K562 (cell line): ENCODE measurements at regions not wholly inside any gene's neighbourhood (a gene's known extent, or its start where the extent isn't known, plus 50 kb on each side); places are given as distances from the start of the nearest gene placed in this dataset.

Experiments used
- ATAC-seq: fragments of 200-7000 bp; cut with Tn5 transposase; 3 replicates; pipeline ENCODE4 v1.9.1; 2020; ENCODE audit warnings: moderate library complexity
- BruUV-seq: library from RNA; stranded (reverse); fragments of 400-500 nt; replicated peaks from 2 replicates; lab custom pipeline; 2021; lab: Mats Ljungman, UMichigan
- CTCF ChIA-PET: fragments of 300-600 bp; formaldehyde crosslinking; extraction: SDS; loops from one replicate; lab custom pipeline; 2021; ENCODE audit warnings: low intra/inter-chr PET ratio; lab: Yijun Ruan, JAX
- POLR2A ChIA-PET: fragments of 300-600, 350-650 bp; sonication (Branson Sonifier 250); formaldehyde crosslinking; extraction: SDS; loops from one replicate; lab custom pipeline; 2021; ENCODE audit warnings: antibody characterized with exemption, inconsistent platforms; lab: Yijun Ruan, JAX
- DNase-seq, 4 experiments: peaks; one replicate each; pipeline versions ENCODE4 v3.0.0 to v3.0.0-alpha.2; 2011 to 2018; ENCODE audit warnings: low spot score in 3 of 4, mixed read lengths in 3 of 4; ENCODE audit errors: extremely low read depth in 1 of 4
- FAIRE-seq: peaks from 2 replicates; lab custom pipeline; 2011; peaks lifted over from hg19 to GRCh38; lab: Jason Lieb, UNC
- H2AFZ ChIP-seq: 2 replicates; pipeline ENCODE4 v1.6.0; 2011; ENCODE audit warnings: low read depth, low read length, control low read depth, inconsistent platforms
- H3K27ac ChIP-seq: fragments of 200-600 bp; 3 replicates; pipeline ENCODE4 v1.8.0; 2011; ENCODE audit warnings: low read depth, mild to moderate bottlenecking, control low read depth, inconsistent platforms, low read length, moderate library complexity, mixed read lengths; ENCODE audit errors: extremely low read depth
- H3K27me3 ChIP-seq, 2 experiments: fragments of 300-600 bp in 1 of 2; 2 replicates in 1 of 2; 3 replicates in 1 of 2; pipeline versions ENCODE4 v1.6.0 to v1.8.0; 2011; ENCODE audit warnings: inconsistent platforms in 2 of 2, low read length in 2 of 2, mild to moderate bottlenecking in 1 of 2, mixed read lengths in 1 of 2, moderate library complexity in 1 of 2; ENCODE audit not compliant: control insufficient read depth in 2 of 2, insufficient read depth in 2 of 2
- H3K36me3 ChIP-seq: fragments of 300-600 bp; 3 replicates; pipeline ENCODE4 v1.8.0; 2011; ENCODE audit warnings: mild to moderate bottlenecking, low read length, inconsistent platforms; ENCODE audit not compliant: control insufficient read depth, insufficient read depth
- H3K4me1 ChIP-seq, 2 experiments: fragments of 200-600 bp in 1 of 2; replicated peaks in 1 of 2; 2 replicates in 1 of 2; 3 replicates in 1 of 2; pipeline versions ENCODE4 v1.5.1 to v1.8.0; 2011; ENCODE audit warnings: inconsistent platforms in 2 of 2, low read length in 2 of 2, mild to moderate bottlenecking in 1 of 2, mixed read lengths in 1 of 2, moderate library complexity in 1 of 2; ENCODE audit not compliant: control insufficient read depth in 2 of 2, insufficient read depth in 2 of 2
- H3K4me2 ChIP-seq: 2 replicates; pipeline ENCODE4 v1.6.1; 2011; ENCODE audit warnings: low read length, control low read depth, inconsistent platforms, mixed read lengths; ENCODE audit not compliant: insufficient read depth
- H3K4me3 ChIP-seq: fragments of 200-600 bp; sonication (generic), shearing (Covaris generic); 2 replicates; pipeline ENCODE4 v1.5.1; 2016; ENCODE audit warnings: control low read depth, inconsistent platforms
- H3K79me2 ChIP-seq: fragments of 200-600 bp; 3 replicates; pipeline ENCODE4 v1.8.0; 2011; ENCODE audit warnings: low read length, inconsistent platforms; ENCODE audit not compliant: control insufficient read depth, insufficient read depth
- H3K9ac ChIP-seq, 2 experiments: 2 replicates each; pipeline versions ENCODE4 v1.6.0 to v1.6.1; 2011; ENCODE audit warnings: low read depth in 2 of 2, low read length in 2 of 2, control low read depth in 1 of 2, inconsistent platforms in 1 of 2, mild to moderate bottlenecking in 1 of 2, mixed read lengths in 1 of 2; ENCODE audit not compliant: insufficient read depth in 1 of 2
- H3K9me1 ChIP-seq: one replicate; pipeline ENCODE4 v1.6.0; 2011; ENCODE audit warnings: inconsistent platforms, mild to moderate bottlenecking, low read length, moderate library complexity; ENCODE audit not compliant: control insufficient read depth, insufficient read depth
- H3K9me3 ChIP-seq: replicated peaks from 2 replicates; pipeline ENCODE4 v1.5.1; 2011; ENCODE audit warnings: low read depth, low read length, inconsistent platforms; ENCODE audit not compliant: control insufficient read depth, insufficient read depth
- H4K20me1 ChIP-seq: replicated peaks from 2 replicates; pipeline ENCODE4 v1.6.1; 2011; ENCODE audit warnings: low read length, inconsistent platforms, mixed read lengths; ENCODE audit not compliant: control insufficient read depth, insufficient read depth
- HMG20B ChIP-seq: fragments of 250-450 bp; sonication (Bioruptor Pico); IDR thresholded peaks from 2 replicates; pipeline ENCODE4 v1.5.0; 2021; ENCODE audit warnings: mild to moderate bottlenecking
- KDM2B ChIP-seq: fragments of 250-450 bp; sonication (Bioruptor Pico); IDR thresholded peaks from 2 replicates; pipeline ENCODE4 v1.8.0; 2021; ENCODE audit warnings: mild to moderate bottlenecking, moderate library complexity
- PML ChIP-seq: IDR thresholded peaks from 2 replicates; pipeline ENCODE4 v1.6.1; 2012; ENCODE audit warnings: low read length, inconsistent platforms
- SETDB1 ChIP-seq: IDR thresholded peaks from one replicate; pipeline ENCODE4 v1.6.1; 2012; ENCODE audit warnings: low read length, control low read depth, inconsistent platforms
- ZNF134 ChIP-seq: fragments of 250-450 bp; sonication (Bioruptor Pico); conservative IDR thresholded peaks from 2 replicates; pipeline ENCODE4 v1.4.0; 2020
- ZNF444 ChIP-seq: fragments of 250-450 bp; sonication (Bioruptor Pico); IDR thresholded peaks from 2 replicates; pipeline ENCODE4 v1.4.0; 2020; ENCODE audit warnings: mild to moderate bottlenecking, moderate library complexity
- WGBS: fragments of 100-300 bp; shearing (Covaris generic); methylation state at CpG from one replicate; pipeline ENCODE4 v1.1.6; 2016; ENCODE audit warnings: low coverage, mixed read lengths; ENCODE audit not compliant: insufficient coverage; ENCODE audit errors: missing lambda C conversion rate; 5-methylcytosine and 5-hydroxymethylcytosine counted together
- in situ Hi-C: fragments of 300-500 bp; cut with MboI; formaldehyde crosslinking; loops from 4 replicates; pipeline ENCODE4 v1.15.0; 2018; ENCODE audit warnings: inconsistent platforms, mixed read lengths
- intact Hi-C: fragments of 100-400 bp; cut with micrococcal nuclease; formaldehyde crosslinking; loops from 2 replicates; pipeline ENCODE4 v1.14.2; 2022
- TF ChIP-seq, protein P1 (sequence below): sonication (generic); formaldehyde crosslinking; IDR thresholded peaks from 2 replicates; pipeline ENCODE4 v1.8.0; 2022; ENCODE audit warnings: missing genetic modification reagents, mild to moderate bottlenecking, borderline replicate concordance
- TF ChIP-seq, protein P2 (sequence below): sonication (generic); formaldehyde crosslinking; IDR thresholded peaks from 2 replicates; pipeline ENCODE4 v1.8.1; 2022; ENCODE audit warnings: missing genetic modification reagents

DNA sequence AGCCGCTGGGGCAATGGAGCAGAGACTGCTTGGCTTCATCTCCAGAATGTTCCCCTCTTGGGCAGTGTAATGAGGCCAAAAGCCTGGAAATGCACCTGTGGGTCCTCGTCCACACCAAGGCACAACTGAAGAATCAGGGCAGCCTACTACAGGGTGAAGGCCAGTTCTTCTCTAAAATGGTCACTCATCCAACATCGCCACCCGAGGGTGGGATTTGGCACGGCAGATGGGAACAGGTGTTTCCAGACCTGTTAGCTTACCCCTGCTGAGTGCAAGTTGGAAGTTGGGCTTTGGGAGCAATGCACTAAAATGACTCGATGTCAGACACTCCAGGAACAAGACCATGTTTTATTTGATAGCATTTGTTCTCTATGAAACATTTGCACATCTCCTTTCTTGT is 543.7 kb downstream of the NPHP4 start (continued):
- TF ChIP-seq HMG20B (CRISPR knock-in tag) = no peak
- TF ChIP-seq ZNF444 (CRISPR knock-in tag) = no peak
- TF ChIP-seq PML = no peak
- TF ChIP-seq SETDB1 = no peak

DNA sequence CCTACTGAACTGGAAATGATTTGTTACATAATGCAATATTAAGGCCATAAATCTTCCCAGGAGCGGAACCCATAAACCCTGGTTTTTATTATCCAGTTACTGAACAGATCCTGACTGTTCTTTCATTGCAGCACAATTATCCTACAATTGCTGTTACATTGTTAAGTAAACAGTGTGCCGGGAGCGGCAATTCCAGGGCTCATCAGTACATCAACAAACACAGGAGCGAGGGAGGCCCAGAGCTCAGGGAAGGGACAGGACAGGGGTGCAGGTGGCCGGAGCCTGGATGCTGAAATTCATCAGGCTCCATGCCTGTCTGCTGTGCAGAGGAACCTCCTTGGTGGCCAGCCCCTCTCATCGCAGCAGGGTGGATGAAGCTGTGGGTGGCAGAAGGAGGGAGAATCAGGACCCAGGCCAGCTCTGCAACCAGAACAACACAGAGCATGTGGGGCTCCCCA is 544.7 kb downstream of the NPHP4 start:
- in situ Hi-C loops (no loop called here), intact Hi-C loops (no loop called here)
- no peaks in the 10 kb centered on the region; a peak in 1 of 5 replicates for H3K27me3 ChIP-seq
- DNase-seq = no peak
- no peaks in the 10 kb centered on the region for H3K4me1 ChIP-seq
- ChIA-PET CTCF (no interaction called here), POLR2A (interaction anchor here (0.8 kb wide), 1 partner anchor 11 kb away, joined by 3 read pairs; no protein-coding TSS in a partner anchor)
- H3K9me1 ChIP-seq = no peaks in the 10 kb centered on the region
- no TSS peak for BruUV-seq
- TF ChIP-seq, protein P1, sequence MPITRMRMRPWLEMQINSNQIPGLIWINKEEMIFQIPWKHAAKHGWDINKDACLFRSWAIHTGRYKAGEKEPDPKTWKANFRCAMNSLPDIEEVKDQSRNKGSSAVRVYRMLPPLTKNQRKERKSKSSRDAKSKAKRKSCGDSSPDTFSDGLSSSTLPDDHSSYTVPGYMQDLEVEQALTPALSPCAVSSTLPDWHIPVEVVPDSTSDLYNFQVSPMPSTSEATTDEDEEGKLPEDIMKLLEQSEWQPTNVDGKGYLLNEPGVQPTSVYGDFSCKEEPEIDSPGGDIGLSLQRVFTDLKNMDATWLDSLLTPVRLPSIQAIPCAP (CRISPR knock-in tag) = no peak
- TF ChIP-seq ZNF134 = no peak
- TF ChIP-seq, protein P2, sequence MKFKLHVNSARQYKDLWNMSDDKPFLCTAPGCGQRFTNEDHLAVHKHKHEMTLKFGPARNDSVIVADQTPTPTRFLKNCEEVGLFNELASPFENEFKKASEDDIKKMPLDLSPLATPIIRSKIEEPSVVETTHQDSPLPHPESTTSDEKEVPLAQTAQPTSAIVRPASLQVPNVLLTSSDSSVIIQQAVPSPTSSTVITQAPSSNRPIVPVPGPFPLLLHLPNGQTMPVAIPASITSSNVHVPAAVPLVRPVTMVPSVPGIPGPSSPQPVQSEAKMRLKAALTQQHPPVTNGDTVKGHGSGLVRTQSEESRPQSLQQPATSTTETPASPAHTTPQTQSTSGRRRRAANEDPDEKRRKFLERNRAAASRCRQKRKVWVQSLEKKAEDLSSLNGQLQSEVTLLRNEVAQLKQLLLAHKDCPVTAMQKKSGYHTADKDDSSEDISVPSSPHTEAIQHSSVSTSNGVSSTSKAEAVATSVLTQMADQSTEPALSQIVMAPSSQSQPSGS (CRISPR knock-in tag) = no peak
- no peak for TF ChIP-seq KDM2B (CRISPR knock-in tag)
- no peak for ATAC-seq
- H2AFZ ChIP-seq = no peak overlapping the region
- no peak overlapping the region for H3K4me2 ChIP-seq
- no peaks in the 10 kb centered on the region for H3K36me3 ChIP-seq
- no peaks in the 10 kb centered on the region for H3K79me2 ChIP-seq
- WGBS = 0% methylated on average over 6 of the region's 6 CpGs
- H3K4me3 ChIP-seq = no peak overlapping the region
- H3K27ac ChIP-seq = no peak overlapping the region
- H3K9ac ChIP-seq = no peak overlapping the region
- FAIRE-seq = no peak
- H4K20me1 ChIP-seq = no peaks in the 10 kb centered on the region
- H3K9me3 ChIP-seq = no peaks in the 10 kb centered on the region
